K562 (cell line): ENCODE measurements at regions not wholly inside any gene's neighbourhood (a gene's known extent, or its start where the extent isn't known, plus 50 kb on each side); places are given as distances from the start of the nearest gene placed in this dataset.

Experiments used
- ATAC-seq: fragments of 200-7000 bp; cut with Tn5 transposase; 3 replicates; pipeline ENCODE4 v1.9.1; 2020; ENCODE audit warnings: moderate library complexity
- BruUV-seq: library from RNA; stranded (reverse); fragments of 400-500 nt; replicated peaks from 2 replicates; lab custom pipeline; 2021; lab: Mats Ljungman, UMichigan
- CTCF ChIA-PET: fragments of 300-600 bp; formaldehyde crosslinking; extraction: SDS; loops from one replicate; lab custom pipeline; 2021; ENCODE audit warnings: low intra/inter-chr PET ratio; lab: Yijun Ruan, JAX
- POLR2A ChIA-PET: fragments of 300-600, 350-650 bp; sonication (Branson Sonifier 250); formaldehyde crosslinking; extraction: SDS; loops from one replicate; lab custom pipeline; 2021; ENCODE audit warnings: antibody characterized with exemption, inconsistent platforms; lab: Yijun Ruan, JAX
- DNase-seq, 4 experiments: peaks; one replicate each; pipeline versions ENCODE4 v3.0.0 to v3.0.0-alpha.2; 2011 to 2018; ENCODE audit warnings: low spot score in 3 of 4, mixed read lengths in 3 of 4; ENCODE audit errors: extremely low read depth in 1 of 4
- FAIRE-seq: peaks from 2 replicates; lab custom pipeline; 2011; peaks lifted over from hg19 to GRCh38; lab: Jason Lieb, UNC
- H2AFZ ChIP-seq: 2 replicates; pipeline ENCODE4 v1.6.0; 2011; ENCODE audit warnings: low read depth, low read length, control low read depth, inconsistent platforms
- H3K27ac ChIP-seq: fragments of 200-600 bp; 3 replicates; pipeline ENCODE4 v1.8.0; 2011; ENCODE audit warnings: low read depth, mild to moderate bottlenecking, control low read depth, inconsistent platforms, low read length, moderate library complexity, mixed read lengths; ENCODE audit errors: extremely low read depth
- H3K27me3 ChIP-seq, 2 experiments: fragments of 300-600 bp in 1 of 2; 2 replicates in 1 of 2; 3 replicates in 1 of 2; pipeline versions ENCODE4 v1.6.0 to v1.8.0; 2011; ENCODE audit warnings: inconsistent platforms in 2 of 2, low read length in 2 of 2, mild to moderate bottlenecking in 1 of 2, mixed read lengths in 1 of 2, moderate library complexity in 1 of 2; ENCODE audit not compliant: control insufficient read depth in 2 of 2, insufficient read depth in 2 of 2
- H3K36me3 ChIP-seq: fragments of 300-600 bp; 3 replicates; pipeline ENCODE4 v1.8.0; 2011; ENCODE audit warnings: mild to moderate bottlenecking, low read length, inconsistent platforms; ENCODE audit not compliant: control insufficient read depth, insufficient read depth
- H3K4me1 ChIP-seq, 2 experiments: fragments of 200-600 bp in 1 of 2; replicated peaks in 1 of 2; 2 replicates in 1 of 2; 3 replicates in 1 of 2; pipeline versions ENCODE4 v1.5.1 to v1.8.0; 2011; ENCODE audit warnings: inconsistent platforms in 2 of 2, low read length in 2 of 2, mild to moderate bottlenecking in 1 of 2, mixed read lengths in 1 of 2, moderate library complexity in 1 of 2; ENCODE audit not compliant: control insufficient read depth in 2 of 2, insufficient read depth in 2 of 2
- H3K4me2 ChIP-seq: 2 replicates; pipeline ENCODE4 v1.6.1; 2011; ENCODE audit warnings: low read length, control low read depth, inconsistent platforms, mixed read lengths; ENCODE audit not compliant: insufficient read depth
- H3K4me3 ChIP-seq: fragments of 200-600 bp; sonication (generic), shearing (Covaris generic); 2 replicates; pipeline ENCODE4 v1.5.1; 2016; ENCODE audit warnings: control low read depth, inconsistent platforms
- H3K79me2 ChIP-seq: fragments of 200-600 bp; 3 replicates; pipeline ENCODE4 v1.8.0; 2011; ENCODE audit warnings: low read length, inconsistent platforms; ENCODE audit not compliant: control insufficient read depth, insufficient read depth
- H3K9ac ChIP-seq, 2 experiments: 2 replicates each; pipeline versions ENCODE4 v1.6.0 to v1.6.1; 2011; ENCODE audit warnings: low read depth in 2 of 2, low read length in 2 of 2, control low read depth in 1 of 2, inconsistent platforms in 1 of 2, mild to moderate bottlenecking in 1 of 2, mixed read lengths in 1 of 2; ENCODE audit not compliant: insufficient read depth in 1 of 2
- H3K9me1 ChIP-seq: one replicate; pipeline ENCODE4 v1.6.0; 2011; ENCODE audit warnings: inconsistent platforms, mild to moderate bottlenecking, low read length, moderate library complexity; ENCODE audit not compliant: control insufficient read depth, insufficient read depth
- H3K9me3 ChIP-seq: replicated peaks from 2 replicates; pipeline ENCODE4 v1.5.1; 2011; ENCODE audit warnings: low read depth, low read length, inconsistent platforms; ENCODE audit not compliant: control insufficient read depth, insufficient read depth
- H4K20me1 ChIP-seq: replicated peaks from 2 replicates; pipeline ENCODE4 v1.6.1; 2011; ENCODE audit warnings: low read length, inconsistent platforms, mixed read lengths; ENCODE audit not compliant: control insufficient read depth, insufficient read depth
- DPF2 ChIP-seq: fragments of 450-650 bp; IDR thresholded peaks from 2 replicates; pipeline ENCODE4 v1.6.1; 2016
- HMG20B ChIP-seq: fragments of 250-450 bp; sonication (Bioruptor Pico); IDR thresholded peaks from 2 replicates; pipeline ENCODE4 v1.5.0; 2021; ENCODE audit warnings: mild to moderate bottlenecking
- MEF2A ChIP-seq: IDR thresholded peaks from 2 replicates; pipeline ENCODE4 v1.6.1; 2011; ENCODE audit warnings: low read depth, mild to moderate bottlenecking, low read length, moderate library complexity; ENCODE audit not compliant: control insufficient read depth
- POLR2H ChIP-seq: IDR thresholded peaks from 2 replicates; pipeline ENCODE4 v1.6.1; 2016; ENCODE audit warnings: missing genetic modification characterization, low read depth, mild to moderate bottlenecking, control low read depth, missing compliant biosample characterization, moderate library complexity
- SLC30A9 ChIP-seq: fragments of 250-450 bp; sonication (Bioruptor Pico); IDR thresholded peaks from 2 replicates; pipeline ENCODE4 v1.8.0; 2022; ENCODE audit warnings: mild to moderate bottlenecking, moderate library complexity
- WGBS: fragments of 100-300 bp; shearing (Covaris generic); methylation state at CpG from one replicate; pipeline ENCODE4 v1.1.6; 2016; ENCODE audit warnings: low coverage, mixed read lengths; ENCODE audit not compliant: insufficient coverage; ENCODE audit errors: missing lambda C conversion rate; 5-methylcytosine and 5-hydroxymethylcytosine counted together
- in situ Hi-C: fragments of 300-500 bp; cut with MboI; formaldehyde crosslinking; loops from 4 replicates; pipeline ENCODE4 v1.15.0; 2018; ENCODE audit warnings: inconsistent platforms, mixed read lengths
- intact Hi-C: fragments of 100-400 bp; cut with micrococcal nuclease; formaldehyde crosslinking; loops from 2 replicates; pipeline ENCODE4 v1.14.2; 2022
- TF ChIP-seq, protein P1 (sequence below): fragments of 450-650 bp; formaldehyde crosslinking; conservative IDR thresholded peaks from 2 replicates; pipeline ENCODE4 v1.4.0; 2022; ENCODE audit warnings: mild to moderate bottlenecking, missing genetic modification characterization

DNA sequence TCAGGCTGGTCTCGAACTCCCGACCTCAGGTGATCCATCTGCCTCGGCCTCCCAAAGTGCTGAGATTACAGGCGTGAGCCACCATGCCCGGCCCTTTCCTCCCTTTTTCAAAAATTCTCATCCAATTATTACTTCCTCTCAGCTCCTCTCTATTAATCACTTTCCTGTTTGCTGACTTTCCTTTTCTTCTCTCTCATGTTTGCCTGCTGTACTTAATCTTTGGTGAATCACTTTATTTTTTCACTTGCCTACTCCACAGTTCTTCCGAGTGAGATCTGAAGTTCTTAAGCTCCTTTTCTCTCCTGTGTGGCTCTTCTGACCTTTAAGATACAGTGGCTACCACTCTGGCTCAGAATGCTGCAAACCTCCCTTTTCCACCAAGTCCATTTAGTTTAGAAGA is 126.3 kb upstream of the SERTAD2 start:
- intact Hi-C loops (no loop called here), in situ Hi-C loops (no loop called here)
- no peak overlapping the region for H3K4me3 ChIP-seq
- H3K9me3 ChIP-seq, result no peaks in the 10 kb centered on the region
- no peak overlapping the region for H3K9ac ChIP-seq
- WGBS, result 51% methylated on average over 5 of the region's 6 CpGs
- ChIA-PET CTCF (no interaction called here), POLR2A (interaction anchor here (0.6 to 0.9 kb wide), 2 partner anchors 11 to 18 kb away, joined by 3 read pairs; no protein-coding TSS in a partner anchor)
- H2AFZ ChIP-seq, result no peak overlapping the region
- H3K27ac ChIP-seq, result no peak overlapping the region
- no peaks in the 10 kb centered on the region for H4K20me1 ChIP-seq
- no peaks in the 10 kb centered on the region for H3K9me1 ChIP-seq
- TF ChIP-seq, protein P1, sequence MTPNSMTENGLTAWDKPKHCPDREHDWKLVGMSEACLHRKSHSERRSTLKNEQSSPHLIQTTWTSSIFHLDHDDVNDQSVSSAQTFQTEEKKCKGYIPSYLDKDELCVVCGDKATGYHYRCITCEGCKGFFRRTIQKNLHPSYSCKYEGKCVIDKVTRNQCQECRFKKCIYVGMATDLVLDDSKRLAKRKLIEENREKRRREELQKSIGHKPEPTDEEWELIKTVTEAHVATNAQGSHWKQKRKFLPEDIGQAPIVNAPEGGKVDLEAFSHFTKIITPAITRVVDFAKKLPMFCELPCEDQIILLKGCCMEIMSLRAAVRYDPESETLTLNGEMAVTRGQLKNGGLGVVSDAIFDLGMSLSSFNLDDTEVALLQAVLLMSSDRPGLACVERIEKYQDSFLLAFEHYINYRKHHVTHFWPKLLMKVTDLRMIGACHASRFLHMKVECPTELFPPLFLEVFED, result no peak
- TF ChIP-seq HMG20B (CRISPR knock-in tag), result no peak
- TF ChIP-seq DPF2, result no peak
- no peak for TF ChIP-seq MEF2A
- no peak for TF ChIP-seq SLC30A9 (CRISPR knock-in tag)
- no peak for TF ChIP-seq POLR2H
- no peak overlapping the region for H3K4me2 ChIP-seq
- FAIRE-seq (no peak), DNase-seq (no peak), ATAC-seq (no peak)
- peaks cover 0 to 6% of the 10 kb centered on the region in 2 experiments; a peak in 1 of 5 replicates for H3K4me1 ChIP-seq
- H3K27me3 ChIP-seq, result no peaks in the 10 kb centered on the region
- BruUV-seq, result no TSS peak
- H3K79me2 ChIP-seq, result no peaks in the 10 kb centered on the region
- no peaks in the 10 kb centered on the region for H3K36me3 ChIP-seq
